Activated CD4-positive, alpha-beta memory T cell treated with anti-CD3 and anti-CD28 coated beads, Interleukin-2, amount 10 ng/mL, durations not matched to agents 7 days and 5 days (primary cell): ENCODE measurements at regions not wholly inside any gene's neighbourhood (a gene's known extent, or its start where the extent isn't known, plus 50 kb on each side); places are given as distances from the start of the nearest gene placed in this dataset.
"Not testable (repeated sequence)": the region's sequence is repeated elsewhere in the genome, so short reads cannot be mapped to it uniquely, and the experiment has no call there.

Source experiments
- CTCF ChIA-PET: fragments of 350-600 bp; sonication (Branson Sonifier 250); formaldehyde crosslinking; loops from one replicate; lab custom pipeline; 2021; ENCODE audit warnings: antibody characterized with exemption, inconsistent platforms; lab: Charles Lee
- POLR2A ChIA-PET: fragments of 350-600 bp; sonication (Branson Sonifier 250); formaldehyde crosslinking; loops from one replicate; lab custom pipeline; 2021; ENCODE audit warnings: antibody characterized with exemption; lab: Charles Lee
- DNase-seq: peaks from one replicate; pipeline ENCODE4 v3.0.0-alpha.2; 2020
- H3K27ac Mint-ChIP-seq: one replicate; pipeline ENCODE4 v1.8.0; 2021; ENCODE audit warnings: mild to moderate bottlenecking, mixed read lengths
- H3K27me3 Mint-ChIP-seq: one replicate; pipeline ENCODE4 v1.8.0; 2021; ENCODE audit warnings: mixed read lengths
- H3K36me3 Mint-ChIP-seq: one replicate; pipeline ENCODE4 v1.8.0; 2021; ENCODE audit warnings: low read depth, mixed read lengths
- H3K4me1 Mint-ChIP-seq: one replicate; pipeline ENCODE4 v1.8.0; 2021; ENCODE audit warnings: mixed read lengths
- H3K4me3 Mint-ChIP-seq: one replicate; pipeline ENCODE4 v1.8.0; 2021; ENCODE audit warnings: mild to moderate bottlenecking, mixed read lengths
- H3K9me3 Mint-ChIP-seq: one replicate; pipeline ENCODE4 v1.8.0; 2021; ENCODE audit warnings: mixed read lengths

- CTCF ChIA-PET, H3K36me3 Mint-ChIP-seq, H3K4me1 Mint-ChIP-seq, DNase-seq, H3K27me3 Mint-ChIP-seq, H3K27ac Mint-ChIP-seq, POLR2A ChIA-PET, H3K4me3 Mint-ChIP-seq: not testable (repeated sequence)
- H3K9me3 Mint-ChIP-seq = peaks cover 71% of the 10 kb centered on the region
These were observed 243.5 kb downstream of the FOXD4L6 start for GRCh38 chr9:40884902-40885490.

GRCh38 chr9:40884072-40884901 is 244.2 kb downstream of the FOXD4L6 start:
- no peak overlapping the region for H3K4me3 Mint-ChIP-seq
- ChIA-PET POLR2A (no interaction called here), CTCF (no interaction called here)
- no peaks in the 10 kb centered on the region for H3K4me1 Mint-ChIP-seq
- H3K27me3 Mint-ChIP-seq = no peaks in the 10 kb centered on the region
- peaks cover 5% of the 10 kb centered on the region for H3K36me3 Mint-ChIP-seq
- H3K27ac Mint-ChIP-seq = no peak overlapping the region
- H3K9me3 Mint-ChIP-seq = peaks cover 74% of the 10 kb centered on the region
- no peak for DNase-seq

GRCh38 chr9:40883423-40884071 is 244.9 kb downstream of the FOXD4L6 start:
- H3K4me1 Mint-ChIP-seq, DNase-seq, POLR2A ChIA-PET, H3K4me3 Mint-ChIP-seq, CTCF ChIA-PET, H3K27me3 Mint-ChIP-seq, H3K36me3 Mint-ChIP-seq, H3K27ac Mint-ChIP-seq: not testable (repeated sequence)
- H3K9me3 Mint-ChIP-seq = peaks cover 68% of the 10 kb centered on the region

GRCh38 chr9:40873753-40874295 is 254.7 kb downstream of the FOXD4L6 start:
- H3K4me1 Mint-ChIP-seq, H3K27me3 Mint-ChIP-seq, H3K27ac Mint-ChIP-seq, H3K36me3 Mint-ChIP-seq, POLR2A ChIA-PET, H3K4me3 Mint-ChIP-seq, CTCF ChIA-PET, DNase-seq: not testable (repeated sequence)
- peaks cover 49% of the 10 kb centered on the region for H3K9me3 Mint-ChIP-seq

GRCh38 chr9:40868437-40868836 is 260.0 kb downstream of the FOXD4L6 start:
- H3K36me3 Mint-ChIP-seq, DNase-seq, H3K4me3 Mint-ChIP-seq, H3K27me3 Mint-ChIP-seq, POLR2A ChIA-PET, H3K4me1 Mint-ChIP-seq, H3K27ac Mint-ChIP-seq, CTCF ChIA-PET: not testable (repeated sequence)
- peaks cover 43% of the 10 kb centered on the region for H3K9me3 Mint-ChIP-seq
